ACHN (cell line): ENCODE measurements at regions not wholly inside any gene's neighbourhood (a gene's known extent, or its start where the extent isn't known, plus 50 kb on each side); places are given as distances from the start of the nearest gene placed in this dataset.
"Not testable (repeated sequence)": the region's sequence is repeated elsewhere in the genome, so short reads cannot be mapped to it uniquely, and the experiment has no call there.

Experiments used
- DNase-seq: peaks from one replicate; pipeline ENCODE4 v3.0.0-alpha.2; 2015
- in situ Hi-C: cut with HindIII; loops from 2 replicates; pipeline ENCODE4 v1.10.0; 2017; ENCODE audit warnings: low sequenced_read_pairs, low pct_ligation_motif_present, low pct_unique_long_range_greater_than_20kb

DNA sequence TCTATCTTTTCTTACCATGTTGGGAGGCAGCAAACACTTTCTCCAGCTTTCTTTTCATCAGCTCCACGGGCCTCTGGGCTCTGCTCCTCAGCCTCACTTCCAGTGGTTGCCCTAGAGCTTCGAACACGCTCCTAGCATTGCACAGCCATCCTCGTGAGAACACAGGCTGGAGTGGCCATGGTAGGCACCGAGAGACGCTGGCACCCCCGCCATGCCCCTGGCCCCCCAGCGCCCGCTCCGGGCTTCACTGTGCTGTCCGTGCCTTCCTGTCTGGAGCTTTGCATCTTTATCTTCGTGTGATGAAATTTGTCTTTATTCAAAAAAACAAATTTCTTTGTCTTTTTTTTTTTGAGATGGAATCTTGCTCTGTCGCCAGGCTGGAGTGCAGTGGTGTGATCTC is 352.2 kb downstream of the TMEM121 start:
- in situ Hi-C loops, result no loop called here
- DNase-seq, result no peak

DNA sequence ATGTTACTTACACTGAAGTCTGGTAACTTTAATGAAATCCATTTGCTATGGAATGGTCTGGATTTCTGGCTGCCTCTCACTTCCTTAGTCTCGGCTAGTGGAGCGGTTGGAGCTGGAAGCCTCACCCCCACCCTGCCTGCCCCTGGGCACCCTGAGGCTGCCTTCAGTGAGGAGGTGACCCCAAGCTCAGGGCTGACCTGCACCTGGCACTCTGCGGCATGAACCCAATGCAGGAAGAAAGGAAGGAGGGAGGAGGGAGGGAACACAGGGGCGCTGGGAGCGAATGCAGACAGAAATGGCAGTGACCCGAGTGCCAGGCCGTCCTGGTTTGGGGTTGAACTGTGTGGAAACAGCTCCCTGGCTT is 353.1 kb downstream of the TMEM121 start:
- in situ Hi-C loops, result no loop called here
- DNase-seq, result no peak

GRCh38 chr14:105879867-105880561 is 353.6 kb downstream of the TMEM121 start:
- in situ Hi-C loops, result no loop called here
- DNase-seq, result no peak

DNA sequence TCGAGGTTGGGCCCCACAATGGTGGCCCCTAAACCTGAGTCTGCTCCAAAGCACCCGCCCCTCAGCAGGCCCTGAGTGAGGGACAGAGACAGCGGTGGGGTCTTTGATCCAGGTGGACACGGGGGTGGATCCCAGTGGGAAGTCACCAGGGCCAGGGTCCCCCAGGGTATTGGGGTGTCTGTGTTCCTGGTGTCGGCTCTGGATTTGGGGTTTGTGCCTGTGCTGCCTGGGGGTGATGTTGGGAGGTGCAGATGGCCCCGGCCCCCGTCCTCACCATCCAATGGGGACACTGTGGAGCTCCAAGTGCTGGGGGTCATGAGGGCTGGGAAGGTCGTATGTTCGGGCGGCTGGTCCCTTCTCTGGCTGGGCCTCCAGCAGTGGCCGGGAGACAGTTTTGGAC is 354.2 kb downstream of the TMEM121 start:
- DNase-seq, result no peak
- in situ Hi-C loops, result no loop called here

DNA sequence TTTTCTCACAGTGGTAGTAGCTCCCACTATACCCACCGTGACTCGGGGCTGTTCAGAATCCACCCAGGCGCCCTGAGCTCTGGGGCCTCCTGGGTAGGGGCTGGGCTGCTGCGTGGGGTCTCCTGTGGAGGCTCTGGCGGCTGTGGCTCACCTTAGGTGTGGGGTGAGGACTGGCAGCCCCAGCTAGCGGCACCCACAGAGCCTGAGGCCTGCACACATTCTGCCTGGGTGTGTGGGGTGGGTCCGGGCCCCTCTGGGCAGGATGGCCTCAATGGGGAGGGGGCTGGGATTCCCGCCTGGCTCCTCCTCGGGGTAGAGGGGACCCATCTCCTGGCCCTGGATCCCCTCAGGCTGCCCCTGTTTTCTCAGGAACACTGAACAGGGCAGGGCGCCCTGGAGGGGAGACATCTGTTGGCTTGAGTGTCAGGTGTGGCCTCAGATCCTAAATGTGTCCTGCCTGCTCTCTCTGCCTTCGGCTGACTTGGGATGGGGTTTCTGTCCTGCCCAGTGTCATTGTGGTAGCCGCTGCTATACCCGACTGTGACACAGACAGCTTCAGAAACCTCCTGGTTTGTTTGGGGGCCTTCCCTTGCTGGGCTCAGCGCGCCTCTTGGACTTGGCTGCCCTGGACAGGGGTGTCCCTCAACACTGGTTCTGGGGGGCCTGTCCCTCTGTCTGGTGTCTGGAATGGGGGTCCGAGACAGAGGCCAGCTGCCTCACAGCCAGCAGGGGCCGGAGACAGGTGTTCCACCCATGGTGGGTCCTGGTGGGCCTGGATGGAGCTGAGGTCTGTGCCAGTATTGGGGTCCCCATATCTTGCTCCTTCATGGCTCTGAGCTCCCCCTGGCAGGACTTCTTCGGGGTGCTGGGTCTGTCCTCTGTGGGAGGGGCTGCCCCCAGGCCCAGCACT is 354.9 kb downstream of the TMEM121 start:
- in situ Hi-C loops, result no loop called here
- DNase-seq, result no peak

GRCh38 chr14:105882011-105882410 is 355.6 kb downstream of the TMEM121 start:
- in situ Hi-C loops, DNase-seq: not testable (repeated sequence)

- in situ Hi-C loops, result no loop called here
- DNase-seq, result no peak
Measured at GRCh38 chr14:105882626-105883025, 356.2 kb downstream of the TMEM121 start.

DNA sequence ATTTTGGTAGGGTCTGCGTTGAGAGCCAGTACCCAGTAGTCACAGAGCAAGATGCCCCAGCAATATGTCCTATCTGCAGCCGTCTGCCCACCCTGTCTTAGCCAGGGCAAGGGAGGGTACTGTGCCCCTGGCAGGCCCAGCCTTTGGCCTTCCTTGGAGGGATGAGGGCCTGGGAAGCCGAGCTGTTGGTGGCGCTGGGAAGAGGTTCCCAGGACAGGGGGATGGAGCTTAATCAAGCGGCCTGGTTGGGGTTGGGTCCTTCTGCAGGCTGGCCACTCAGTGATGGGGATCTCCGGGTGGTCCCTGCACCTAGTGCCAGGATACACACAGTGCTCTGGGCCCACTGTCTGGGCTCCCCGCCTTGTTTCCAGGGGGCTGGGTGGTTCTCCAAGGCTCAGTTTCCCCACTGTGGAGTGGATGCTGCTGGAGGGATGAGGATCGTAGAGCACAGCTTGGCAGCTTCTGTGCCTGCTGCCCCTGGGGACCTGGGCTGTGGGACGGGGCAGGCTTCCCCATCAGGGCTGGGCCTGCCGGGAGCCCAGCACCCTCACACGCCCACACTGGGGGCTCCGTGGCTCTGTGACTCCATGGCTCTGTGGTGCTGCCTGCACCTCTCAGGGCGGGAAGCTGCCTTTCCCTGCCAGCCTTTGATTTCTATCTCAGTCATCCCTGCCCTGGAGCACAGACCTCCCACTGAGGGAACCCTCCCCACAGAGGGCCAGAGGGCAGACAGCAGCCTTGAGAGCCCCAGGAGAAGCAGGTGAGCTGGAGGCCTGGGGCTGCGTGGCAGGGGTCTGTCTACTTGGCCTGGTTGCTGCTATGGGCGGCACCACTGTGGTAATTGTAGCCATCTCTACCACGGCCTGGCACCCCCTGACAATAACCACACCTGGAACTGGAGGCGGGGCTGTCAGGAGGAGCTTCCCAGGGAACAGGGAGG is 357.0 kb downstream of the TMEM121 start:
- in situ Hi-C loops, result no loop called here
- DNase-seq, result no peak

- in situ Hi-C loops, DNase-seq: not testable (repeated sequence)
Measured at GRCh38 chr14:105884192-105884807, 357.9 kb downstream of the TMEM121 start.

DNA sequence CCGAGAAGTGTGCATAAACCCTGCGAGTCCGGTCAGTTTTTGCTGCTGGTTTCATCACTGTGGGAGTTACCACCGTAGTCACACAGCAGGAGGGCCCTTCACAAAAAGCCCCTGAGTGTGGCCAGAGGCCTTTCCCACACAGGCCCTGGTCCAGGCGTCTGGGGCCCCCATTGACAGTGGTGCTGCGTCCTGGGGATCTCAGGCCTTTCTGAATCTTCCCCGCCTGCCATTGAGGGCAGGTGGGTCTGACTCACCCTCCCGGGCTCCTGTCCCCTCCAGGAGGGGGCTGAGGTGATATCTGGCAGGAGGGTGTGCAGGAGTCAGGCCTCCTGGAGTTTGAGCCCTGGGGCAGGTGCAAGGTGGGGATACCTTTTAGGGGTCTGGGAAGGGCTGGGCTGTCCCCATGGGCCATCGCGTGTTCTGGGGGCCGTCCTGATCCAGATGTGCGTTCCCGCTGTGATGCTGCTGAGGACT is 358.5 kb downstream of the TMEM121 start:
- DNase-seq, result no peak
- in situ Hi-C loops, result no loop called here

DNA sequence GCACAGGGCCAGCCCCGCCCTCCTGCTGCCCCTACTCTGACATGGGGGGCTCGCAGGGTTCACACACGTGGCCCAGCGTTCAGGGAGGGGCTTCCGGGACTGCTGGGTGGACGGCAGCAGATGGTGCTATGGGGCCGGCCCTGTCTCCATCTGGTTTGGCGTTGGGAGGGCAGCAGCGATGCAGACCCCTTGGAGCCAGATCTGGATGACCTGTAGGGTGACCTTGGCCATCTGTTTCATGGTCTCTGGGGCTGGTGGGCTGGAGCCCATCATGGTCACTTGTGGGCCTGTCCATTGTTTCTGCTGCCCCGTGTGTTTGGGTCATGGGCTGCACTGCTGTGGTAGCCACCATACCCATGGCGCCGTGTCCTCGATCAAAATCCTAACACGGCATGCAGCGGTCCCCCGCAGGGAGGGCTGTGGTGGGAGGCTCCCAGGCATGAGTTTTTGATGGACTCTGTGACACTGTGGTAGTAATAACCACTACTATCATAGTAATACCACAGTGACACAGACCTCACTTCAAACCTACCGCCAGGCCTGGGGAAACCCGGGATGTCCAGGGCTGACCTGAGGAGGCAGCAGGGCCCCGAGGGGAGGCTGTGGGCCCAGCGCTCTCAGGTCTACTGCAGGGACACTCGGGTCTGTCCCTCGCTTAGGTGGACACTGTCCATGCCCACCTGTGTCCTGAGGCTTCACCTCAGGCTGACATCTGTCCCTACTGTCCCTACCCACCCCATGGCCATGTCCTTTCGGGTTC is 359.4 kb downstream of the TMEM121 start:
- in situ Hi-C loops, result no loop called here
- DNase-seq, result no peak

- in situ Hi-C loops, DNase-seq: not testable (repeated sequence)
Measured at GRCh38 chr14:105886791-105887191, 360.4 kb downstream of the TMEM121 start.

DNA sequence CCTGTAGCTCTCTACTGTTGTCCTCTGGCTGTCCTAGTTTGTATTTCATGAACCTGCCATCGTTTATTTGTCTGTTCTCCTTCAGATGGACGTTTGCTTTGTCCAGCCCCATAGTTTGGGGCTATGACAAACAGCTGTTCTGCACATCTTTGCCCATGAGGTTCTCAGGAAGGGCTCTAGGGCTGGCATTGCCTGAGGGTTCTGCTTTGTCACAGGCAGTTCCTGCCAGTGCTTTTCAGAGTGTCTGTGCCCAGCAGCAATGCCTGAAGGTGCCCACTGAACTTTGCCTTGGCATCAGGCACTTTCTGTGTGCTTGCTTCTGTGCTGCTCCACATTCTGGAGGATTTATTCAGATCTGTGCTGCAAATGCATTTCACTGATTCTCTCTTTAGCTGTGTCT is 361.3 kb downstream of the TMEM121 start:
- DNase-seq, result no peak
- in situ Hi-C loops, result no loop called here

- DNase-seq, result no peak
- in situ Hi-C loops, result no loop called here
Measured at GRCh38 chr14:105888151-105888550, 361.8 kb downstream of the TMEM121 start.

DNA sequence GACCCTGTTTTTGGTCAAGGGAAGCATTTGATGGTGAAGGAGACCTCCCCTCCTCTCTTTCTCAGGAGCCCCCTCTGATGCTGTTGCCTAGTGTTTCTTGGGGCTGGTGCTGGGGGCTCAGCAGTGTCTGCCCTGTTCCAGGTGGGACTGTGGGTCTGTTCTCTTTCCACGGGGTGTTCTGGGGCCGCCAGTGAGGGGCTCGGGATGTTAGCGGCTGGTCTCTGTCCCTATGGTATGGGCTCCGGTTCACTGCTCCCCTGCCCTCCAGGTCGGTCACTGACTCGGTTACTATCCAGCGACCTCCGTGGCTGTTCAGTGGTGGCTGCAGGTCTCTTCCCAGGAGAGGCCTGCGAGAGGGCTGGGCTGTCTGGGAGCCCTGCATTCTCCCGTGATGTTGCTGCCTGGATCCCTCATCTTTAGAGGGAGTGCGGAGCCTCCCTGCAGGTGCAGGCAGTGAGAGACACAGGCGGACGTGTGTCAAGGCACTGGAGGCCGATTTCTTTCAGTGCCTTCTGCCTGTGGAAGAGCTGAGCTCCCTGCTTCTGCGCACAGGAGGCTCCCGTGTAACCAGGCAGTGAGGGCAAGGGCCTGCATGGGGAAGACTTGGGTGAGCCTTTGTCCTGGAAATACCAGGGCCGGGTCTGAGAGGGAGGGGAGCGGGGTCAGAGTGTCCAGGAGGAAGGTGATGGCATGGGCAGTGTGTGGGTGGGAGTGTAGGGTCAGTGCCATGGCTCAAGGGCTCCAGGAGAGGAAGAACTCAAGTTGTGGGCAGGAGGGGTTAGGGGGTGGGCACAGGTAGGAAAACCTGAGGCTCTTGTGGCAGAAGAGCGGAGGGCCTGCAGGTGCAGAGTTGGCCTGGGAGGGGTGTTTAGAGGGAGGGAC is 362.6 kb downstream of the TMEM121 start:
- in situ Hi-C loops, result no loop called here
- DNase-seq, result no peak

DNA sequence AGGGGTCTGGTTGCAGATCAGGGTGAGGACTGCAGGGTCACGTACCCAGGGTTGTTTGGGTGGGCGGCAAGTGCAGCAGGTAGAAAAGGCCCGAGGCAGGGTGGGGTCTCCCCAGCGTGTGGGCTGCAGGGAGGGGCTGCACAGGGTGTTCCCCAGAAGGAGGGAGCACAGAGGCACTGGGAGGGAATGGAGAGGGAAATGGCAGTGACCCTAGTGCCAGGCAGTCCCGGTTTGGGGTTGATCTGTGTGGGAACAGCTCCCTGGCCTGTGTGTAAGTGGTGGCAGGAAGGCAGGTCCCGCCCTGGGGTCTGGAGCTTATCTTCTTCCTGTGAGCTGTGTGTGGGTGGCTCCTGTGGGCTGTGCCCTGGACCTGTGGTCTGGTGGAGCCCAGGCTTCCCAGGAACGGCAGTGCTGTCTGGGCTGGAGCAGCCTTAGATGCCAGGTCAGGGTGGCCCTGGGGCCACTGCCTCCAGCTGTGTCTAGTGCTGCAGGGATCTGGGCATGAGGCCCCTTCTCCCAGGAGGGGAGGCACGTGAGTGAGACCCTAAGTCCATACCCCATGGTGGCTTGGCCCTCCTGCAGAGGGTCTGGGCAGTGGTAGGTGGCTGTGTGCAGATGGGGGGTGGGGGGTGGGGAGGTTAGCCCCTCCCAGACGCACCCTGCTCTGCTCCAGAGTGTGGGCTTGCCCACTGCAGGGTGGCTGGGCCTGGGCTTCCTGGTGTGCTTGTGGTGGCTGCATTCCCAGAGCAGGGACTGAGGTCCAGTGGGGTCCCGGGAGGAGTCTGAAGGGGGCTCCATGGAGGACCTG is 363.5 kb downstream of the TMEM121 start:
- DNase-seq, result no peak
- in situ Hi-C loops, result no loop called here
